ENCODE measurements at regions not wholly inside any gene's neighbourhood (a gene's known extent, or its start where the extent isn't known, plus 50 kb on each side); places are given as distances from the start of the nearest gene placed in this dataset.
"Not testable (repeated sequence)": the region's sequence is repeated elsewhere in the genome, so short reads cannot be mapped to it uniquely, and the experiment has no call there.

DNA sequence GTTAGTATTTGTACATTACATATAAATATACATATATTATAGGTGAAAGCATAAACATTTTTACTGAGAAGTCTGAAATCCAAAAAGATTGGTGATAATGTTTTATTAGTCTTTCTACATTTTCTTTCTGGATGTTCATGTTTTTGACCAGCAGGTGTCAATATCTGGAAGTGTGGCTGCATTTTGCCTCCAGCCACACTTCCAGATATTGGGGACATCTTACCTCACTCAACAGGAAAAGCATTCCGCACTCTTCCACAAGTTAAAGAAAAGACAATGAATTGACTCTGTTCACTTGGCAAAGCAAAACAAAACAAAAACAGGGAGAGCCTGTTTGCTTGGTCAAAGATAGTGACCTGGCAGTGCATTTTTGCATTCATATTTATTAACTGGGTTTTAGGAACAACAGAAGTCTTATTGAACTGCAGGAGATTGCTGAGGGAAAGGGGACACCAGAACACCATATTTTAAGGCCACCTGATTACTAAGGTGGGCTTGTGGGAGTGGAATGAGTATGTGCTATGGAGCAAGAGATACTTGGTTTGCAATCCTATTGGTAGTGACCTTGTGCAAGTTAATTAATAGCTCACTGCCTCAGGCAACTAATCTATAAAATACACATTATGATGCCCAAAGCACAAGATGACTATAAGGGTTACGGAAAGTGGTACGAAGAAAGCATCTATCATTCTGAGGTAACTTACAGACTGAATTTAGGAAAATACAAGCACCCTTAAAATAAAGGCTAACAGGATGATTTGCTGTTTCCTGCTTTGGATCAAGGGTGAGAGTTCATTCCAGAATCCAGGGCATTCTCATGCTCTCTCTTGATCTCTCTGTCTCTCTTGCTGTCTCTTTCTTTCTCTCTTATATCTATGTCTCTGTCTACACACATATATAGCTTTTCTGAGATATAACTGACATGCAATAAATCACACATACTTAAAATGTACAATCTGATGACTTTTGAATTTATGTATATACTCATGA, 389.9 kb upstream of the EMCN start:
- Mint-ChIP-seq H3K4me3 (no peak overlapping the region), H3K27ac (no peak overlapping the region), H3K9me3 (no peaks in the 10 kb centered on the region), H3K4me1 (ENCODE audit: low read depth) (no peaks in the 10 kb centered on the region), H3K36me3 (ENCODE audit: low read depth) (no peaks in the 10 kb centered on the region), H3K27me3 (ENCODE audit: insufficient read depth) (peaks cover 6% of the 10 kb centered on the region)
- no peak for DNase-seq
- TF ChIP-seq, protein P1, sequence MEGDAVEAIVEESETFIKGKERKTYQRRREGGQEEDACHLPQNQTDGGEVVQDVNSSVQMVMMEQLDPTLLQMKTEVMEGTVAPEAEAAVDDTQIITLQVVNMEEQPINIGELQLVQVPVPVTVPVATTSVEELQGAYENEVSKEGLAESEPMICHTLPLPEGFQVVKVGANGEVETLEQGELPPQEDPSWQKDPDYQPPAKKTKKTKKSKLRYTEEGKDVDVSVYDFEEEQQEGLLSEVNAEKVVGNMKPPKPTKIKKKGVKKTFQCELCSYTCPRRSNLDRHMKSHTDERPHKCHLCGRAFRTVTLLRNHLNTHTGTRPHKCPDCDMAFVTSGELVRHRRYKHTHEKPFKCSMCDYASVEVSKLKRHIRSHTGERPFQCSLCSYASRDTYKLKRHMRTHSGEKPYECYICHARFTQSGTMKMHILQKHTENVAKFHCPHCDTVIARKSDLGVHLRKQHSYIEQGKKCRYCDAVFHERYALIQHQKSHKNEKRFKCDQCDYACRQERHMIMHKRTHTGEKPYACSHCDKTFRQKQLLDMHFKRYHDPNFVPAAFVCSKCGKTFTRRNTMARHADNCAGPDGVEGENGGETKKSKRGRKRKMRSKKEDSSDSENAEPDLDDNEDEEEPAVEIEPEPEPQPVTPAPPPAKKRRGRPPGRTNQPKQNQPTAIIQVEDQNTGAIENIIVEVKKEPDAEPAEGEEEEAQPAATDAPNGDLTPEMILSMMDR (IDR thresholded peaks at IDR 0.05): peak; percentile 74

DNA sequence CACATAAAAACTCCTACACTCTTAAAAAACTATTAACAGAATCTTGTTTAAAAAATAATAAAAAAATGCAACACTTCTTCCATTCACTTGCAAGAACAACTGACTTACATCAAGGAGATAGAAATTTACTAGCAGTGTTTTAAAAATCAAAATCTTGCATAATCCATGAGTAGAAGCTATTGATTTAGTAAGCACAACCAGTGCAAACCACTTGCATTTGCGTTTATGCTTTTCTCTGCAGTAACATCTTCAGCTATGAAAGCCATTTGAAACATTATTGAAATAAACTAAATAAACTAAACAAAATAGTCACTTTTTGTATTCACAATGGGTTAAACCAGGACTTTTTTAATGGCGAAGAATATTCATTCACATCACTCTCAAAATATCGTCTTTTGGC, 389.2 kb upstream of the EMCN start:
- Mint-ChIP-seq H3K9me3 (no peaks in the 10 kb centered on the region), H3K27me3 (ENCODE audit: insufficient read depth) (peaks cover 8% of the 10 kb centered on the region), H3K4me3 (no peak overlapping the region), H3K27ac (no peak overlapping the region), H3K4me1 (ENCODE audit: low read depth) (no peaks in the 10 kb centered on the region), H3K36me3 (ENCODE audit: low read depth) (no peaks in the 10 kb centered on the region)
- TF ChIP-seq, protein P1 (IDR thresholded peaks at IDR 0.05): no peak
- no peak for DNase-seq

DNA sequence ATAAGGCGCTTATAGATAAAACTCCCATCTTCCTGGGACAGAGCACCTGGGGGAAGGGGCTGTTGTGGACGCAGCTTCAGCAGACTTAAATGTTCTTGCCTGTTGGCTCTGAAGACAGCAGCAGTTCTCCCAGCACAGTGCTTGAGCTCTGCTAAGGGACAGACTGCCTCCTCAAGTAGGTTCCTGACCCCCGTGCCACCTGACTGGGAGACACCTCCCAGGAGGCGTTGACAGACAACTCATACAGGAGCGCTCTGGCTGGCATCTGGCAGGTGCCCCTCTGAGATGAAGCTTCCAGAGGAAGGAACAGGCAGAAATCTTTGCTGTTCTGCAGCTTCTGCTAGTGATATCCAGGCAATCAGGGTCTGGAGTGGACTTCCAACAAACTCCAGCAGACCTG, 383.1 kb upstream of the EMCN start:
- not testable (repeated sequence) for H3K4me3 Mint-ChIP-seq; H3K4me1 Mint-ChIP-seq (ENCODE audit: low read depth); DNase-seq; H3K27ac Mint-ChIP-seq; H3K27me3 Mint-ChIP-seq (ENCODE audit: insufficient read depth); H3K36me3 Mint-ChIP-seq (ENCODE audit: low read depth); H3K9me3 Mint-ChIP-seq

DNA sequence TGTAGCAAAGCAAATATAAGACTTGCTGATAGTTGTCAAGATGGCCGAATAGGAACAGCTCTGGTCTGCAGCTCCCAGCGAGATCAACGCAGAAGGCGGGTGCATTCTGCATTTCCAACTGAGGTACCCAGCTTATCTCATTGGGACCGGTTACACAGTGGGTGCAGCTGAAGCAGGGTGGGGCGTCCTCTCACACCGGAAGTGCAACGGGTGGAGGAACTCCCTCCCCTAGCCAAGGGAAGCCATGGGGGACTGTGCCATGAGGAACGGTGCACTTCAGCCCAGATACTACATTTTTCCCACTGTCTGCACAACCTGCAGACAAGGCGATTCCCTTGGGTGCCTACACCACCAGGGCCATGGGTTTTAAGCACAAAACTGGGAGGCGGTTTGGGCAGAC, 382.3 kb upstream of the EMCN start:
- H3K36me3 Mint-ChIP-seq (ENCODE audit: low read depth): no peaks in the 10 kb centered on the region
- H3K27ac Mint-ChIP-seq: no peak overlapping the region
- H3K4me3 Mint-ChIP-seq: no peak overlapping the region
- peaks cover 11% of the 10 kb centered on the region; the same call in 1 of the 2 replicates for H3K4me1 Mint-ChIP-seq (ENCODE audit: low read depth)
- no peaks in the 10 kb centered on the region for H3K9me3 Mint-ChIP-seq
- H3K27me3 Mint-ChIP-seq (ENCODE audit: insufficient read depth): peaks cover 8% of the 10 kb centered on the region
- TF ChIP-seq, protein P1 (IDR thresholded peaks at IDR 0.05): no peak
- DNase-seq: no peak

DNA sequence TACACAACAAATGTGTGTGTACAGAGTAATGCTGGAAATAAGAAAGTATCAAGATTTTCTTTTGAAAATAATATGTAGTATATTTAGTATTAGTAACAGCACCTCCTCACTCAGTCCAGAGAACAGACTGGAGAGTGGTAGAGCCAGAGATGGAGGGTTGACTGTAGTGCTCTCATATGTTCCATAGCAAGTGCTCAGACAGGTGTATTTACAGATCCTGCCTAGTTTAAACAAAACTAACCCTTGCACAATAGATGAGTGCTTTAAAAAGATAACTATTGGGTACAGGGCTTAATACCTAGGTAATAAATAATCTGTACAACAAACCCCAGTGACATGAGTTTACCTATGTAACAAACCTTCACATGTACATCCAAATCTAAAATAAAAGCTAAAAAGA, 381.0 kb upstream of the EMCN start:
- H3K27me3 Mint-ChIP-seq (ENCODE audit: insufficient read depth): peaks cover 3% of the 10 kb centered on the region
- no peak for DNase-seq
- TF ChIP-seq, protein P1 (IDR thresholded peaks at IDR 0.05): no peak
- H3K9me3 Mint-ChIP-seq: no peaks in the 10 kb centered on the region
- H3K36me3 Mint-ChIP-seq (ENCODE audit: low read depth): no peaks in the 10 kb centered on the region
- no peak overlapping the region for H3K27ac Mint-ChIP-seq
- no peak overlapping the region for H3K4me3 Mint-ChIP-seq
- H3K4me1 Mint-ChIP-seq (ENCODE audit: low read depth): peaks cover 15% of the 10 kb centered on the region; the same call in 1 of the 2 replicates

DNA sequence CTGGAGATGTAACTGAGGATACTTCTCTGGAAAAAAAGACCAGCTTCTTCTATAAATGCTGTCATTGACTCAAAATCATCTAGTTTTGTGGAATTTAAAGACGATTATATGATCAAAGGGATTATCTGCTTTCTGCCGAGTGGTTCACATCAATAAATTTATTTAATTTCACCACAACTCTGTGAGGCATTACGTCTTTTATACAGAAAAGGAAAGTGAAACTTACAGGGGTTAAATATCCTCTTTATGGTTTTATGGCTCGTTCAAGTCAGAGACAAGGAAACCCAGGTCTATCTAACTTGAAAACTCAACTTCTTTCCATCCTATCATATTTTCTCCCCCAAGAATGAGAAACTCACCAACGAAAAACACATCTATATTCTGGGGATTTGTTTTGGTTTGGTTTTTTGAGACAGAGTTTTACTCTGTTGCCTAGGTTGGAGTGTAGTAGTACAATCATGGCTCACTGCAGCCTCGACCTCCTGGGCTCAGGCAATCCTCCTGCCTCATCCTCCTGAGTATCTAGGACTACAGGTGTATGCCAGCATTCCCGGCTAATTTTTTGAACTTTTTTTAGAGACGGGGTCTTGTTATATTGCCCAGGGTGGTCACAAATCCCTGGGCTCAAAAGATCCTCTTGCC, 377.9 kb upstream of the EMCN start:
- TF ChIP-seq, protein P1 (IDR thresholded peaks at IDR 0.05): no peak
- Mint-ChIP-seq H3K4me1 (ENCODE audit: low read depth) (peaks cover 15% of the 10 kb centered on the region; the same call in 1 of the 2 replicates), H3K27me3 (ENCODE audit: insufficient read depth) (no peaks in the 10 kb centered on the region), H3K27ac (peak overlapping the region; percentile 37; the same call in 1 of the 2 replicates), H3K4me3 (peak overlapping the region; percentile 82), H3K36me3 (ENCODE audit: low read depth) (no peaks in the 10 kb centered on the region), H3K9me3 (no peaks in the 10 kb centered on the region; the same call in 1 of the 2 replicates)
- no peak for DNase-seq

Data from HFFc6 (cell line).